ENCODE measurements at regions not wholly inside any gene's neighbourhood (a gene's known extent, or its start where the extent isn't known, plus 50 kb on each side); places are given as distances from the start of the nearest gene placed in this dataset.
"Not testable (repeated sequence)": the region's sequence is repeated elsewhere in the genome, so short reads cannot be mapped to it uniquely, and the experiment has no call there.

DNA sequence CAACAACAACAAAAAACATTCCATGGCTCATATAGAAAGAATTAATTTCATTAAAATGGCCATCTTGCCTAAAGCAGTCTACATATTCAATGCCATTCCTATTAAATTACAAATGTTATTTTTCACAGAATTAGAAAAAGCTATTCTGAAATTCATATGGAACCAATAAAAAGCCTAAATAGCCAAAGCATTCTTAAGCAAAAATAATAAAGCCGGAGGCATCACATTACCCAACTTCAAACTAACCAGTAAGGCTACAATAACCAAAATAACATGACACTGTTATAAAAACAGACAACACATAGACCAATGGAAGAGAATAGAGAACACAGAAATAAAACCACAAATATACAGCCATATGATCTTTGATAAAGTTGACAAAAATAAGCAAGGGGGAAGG is 330.4 kb downstream of the KIF20B start:
- intact Hi-C loops (cut with micrococcal nuclease): no loop called here
- ChIA-PET POLR2A (no interaction called here), CTCF (no interaction called here)
- Mint-ChIP-seq H3K27me3 (no peaks in the 10 kb centered on the region), H3K4me3 (no peak overlapping the region), H3K4me1 (peaks cover 14% of the 10 kb centered on the region), H3K9me3 (ENCODE audit: insufficient read depth) (peaks cover 3% of the 10 kb centered on the region), H3K27ac (no peak overlapping the region)
- DNase-seq: no peak
- Histone ChIP-seq H3K27me3 (replicated peaks in 1 of 4; ENCODE audit: control extremely low read depth in 1 of 4, control insufficient read depth in 3 of 4, insufficient read depth in 4 of 4, low read length in 3 of 4) (no peaks in the 10 kb centered on the region), H3K9ac (ENCODE audit: low read length) (no peak overlapping the region), H3K9me3 (ENCODE audit: control extremely low read depth in 1 of 3, control insufficient read depth in 2 of 3, insufficient read depth in 1 of 3, low read length in 2 of 3) (peaks cover 0 to 6% (median 4%) of the 10 kb centered on the region in 3 donors), H4K20me1 (ENCODE audit: control insufficient read depth, insufficient read depth, low read length, poor library complexity, severe bottlenecking) (no peaks in the 10 kb centered on the region), H2AFZ (ENCODE audit: insufficient read depth, low read depth, low read length, poor library complexity, severe bottlenecking) (no peak overlapping the region), H3K4me1 (ENCODE audit: control insufficient read depth in 2 of 2, insufficient read depth in 2 of 2, low read length in 2 of 2) (peaks cover 8 to 9% of the 10 kb centered on the region in 2 donors), H3K27ac (ENCODE audit: low read length in 2 of 2) (no peak overlapping the region), H3K4me2 (replicated peaks; ENCODE audit: low read depth, low read length, poor library complexity, severe bottlenecking) (no peak overlapping the region), H3K79me2 (ENCODE audit: control insufficient read depth, insufficient read depth, low read length) (no peaks in the 10 kb centered on the region), H3K36me3 (replicated peaks in 1 of 2; ENCODE audit: control extremely low read depth in 1 of 2, control insufficient read depth in 1 of 2, extremely low read depth in 1 of 2, insufficient read depth in 2 of 2, low read length in 1 of 2) (no peaks in the 10 kb centered on the region), H3K4me3 (ENCODE audit: control extremely low read depth in 1 of 5, extremely low read depth in 1 of 5, insufficient read depth in 1 of 5, low read depth in 2 of 5, low read length in 4 of 5) (no peak overlapping the region)
- WGBS (ENCODE audit: insufficient coverage): no CpG with 5 or more reads among the region's 1 CpG
- ATAC-seq (ENCODE audit: low read depth): no peak
- no peak for TF ChIP-seq EZH2 (IDR thresholded peaks at IDR 0.05; ENCODE audit: borderline replicate concordance, insufficient read depth, low read depth, low read length, poor library complexity, severe bottlenecking)
- no peak for TF ChIP-seq CTCF (IDR thresholded peaks at IDR 0.05)

- Histone ChIP-seq H3K36me3 (replicated peaks in 1 of 2; ENCODE audit: control extremely low read depth in 1 of 2, control insufficient read depth in 1 of 2, extremely low read depth in 1 of 2, insufficient read depth in 2 of 2, low read length in 1 of 2) (no peaks in the 10 kb centered on the region), H4K20me1 (ENCODE audit: control insufficient read depth, insufficient read depth, low read length, poor library complexity, severe bottlenecking) (no peaks in the 10 kb centered on the region), H3K27ac (ENCODE audit: low read length in 2 of 2) (no peak overlapping the region), H3K79me2 (ENCODE audit: control insufficient read depth, insufficient read depth, low read length) (no peaks in the 10 kb centered on the region), H3K4me3 (ENCODE audit: control extremely low read depth in 1 of 5, extremely low read depth in 1 of 5, insufficient read depth in 1 of 5, low read depth in 2 of 5, low read length in 4 of 5) (no peak overlapping the region), H2AFZ (ENCODE audit: insufficient read depth, low read depth, low read length, poor library complexity, severe bottlenecking) (no peak overlapping the region), H3K9me3 (ENCODE audit: control extremely low read depth in 1 of 3, control insufficient read depth in 2 of 3, insufficient read depth in 1 of 3, low read length in 2 of 3) (peaks cover 0 to 6% (median 4%) of the 10 kb centered on the region in 3 donors), H3K9ac (ENCODE audit: low read length) (no peak overlapping the region), H3K27me3 (replicated peaks in 1 of 4; ENCODE audit: control extremely low read depth in 1 of 4, control insufficient read depth in 3 of 4, insufficient read depth in 4 of 4, low read length in 3 of 4) (no peaks in the 10 kb centered on the region), H3K4me2 (replicated peaks; ENCODE audit: low read depth, low read length, poor library complexity, severe bottlenecking) (no peak overlapping the region), H3K4me1 (ENCODE audit: control insufficient read depth in 2 of 2, insufficient read depth in 2 of 2, low read length in 2 of 2) (peaks cover 8 to 9% of the 10 kb centered on the region in 2 donors)
- H3K4me1 Mint-ChIP-seq: peaks cover 8% of the 10 kb centered on the region
- no peak overlapping the region for H3K4me3 Mint-ChIP-seq
- no peak for TF ChIP-seq EZH2 (IDR thresholded peaks at IDR 0.05; ENCODE audit: borderline replicate concordance, insufficient read depth, low read depth, low read length, poor library complexity, severe bottlenecking)
- no peak for TF ChIP-seq CTCF (IDR thresholded peaks at IDR 0.05)
- no peaks in the 10 kb centered on the region for H3K27me3 Mint-ChIP-seq
- ChIA-PET CTCF (no interaction called here), POLR2A (no interaction called here)
- ATAC-seq (ENCODE audit: low read depth): no peak
- no peak for DNase-seq
- intact Hi-C loops (cut with micrococcal nuclease): no loop called here
- peaks cover 3% of the 10 kb centered on the region for H3K9me3 Mint-ChIP-seq (ENCODE audit: insufficient read depth)
- no peak overlapping the region for H3K27ac Mint-ChIP-seq
Measured at GRCh38 chr10:90032519-90032918, 331.1 kb downstream of the KIF20B start.

GRCh38 chr10:90034862-90035261 is 333.5 kb downstream of the KIF20B start:
- not testable (repeated sequence) for H3K27me3 Mint-ChIP-seq

More at GRCh38 chr10:90034862-90035261, 333.5 kb downstream of the KIF20B start:
- H3K27me3 ChIP-seq (replicated peaks in 1 of 4; ENCODE audit: control extremely low read depth in 1 of 4, control insufficient read depth in 3 of 4, insufficient read depth in 4 of 4, low read length in 3 of 4); H3K4me1 Mint-ChIP-seq; H3K36me3 ChIP-seq (replicated peaks in 1 of 2; ENCODE audit: control extremely low read depth in 1 of 2, control insufficient read depth in 1 of 2, extremely low read depth in 1 of 2, insufficient read depth in 2 of 2, low read length in 1 of 2); intact Hi-C loops (cut with micrococcal nuclease); H3K9ac ChIP-seq (ENCODE audit: low read length); H3K4me3 ChIP-seq (ENCODE audit: control extremely low read depth in 1 of 5, extremely low read depth in 1 of 5, insufficient read depth in 1 of 5, low read depth in 2 of 5, low read length in 4 of 5); H3K4me3 Mint-ChIP-seq; H3K9me3 ChIP-seq (ENCODE audit: control extremely low read depth in 1 of 3, control insufficient read depth in 2 of 3, insufficient read depth in 1 of 3, low read length in 2 of 3); H3K27ac ChIP-seq (ENCODE audit: low read length in 2 of 2); H3K9me3 Mint-ChIP-seq (ENCODE audit: insufficient read depth); H3K79me2 ChIP-seq (ENCODE audit: control insufficient read depth, insufficient read depth, low read length); CTCF ChIA-PET; H3K4me1 ChIP-seq (ENCODE audit: control insufficient read depth in 2 of 2, insufficient read depth in 2 of 2, low read length in 2 of 2); H3K4me2 ChIP-seq (replicated peaks; ENCODE audit: low read depth, low read length, poor library complexity, severe bottlenecking); POLR2A ChIA-PET; DNase-seq; H2AFZ ChIP-seq (ENCODE audit: insufficient read depth, low read depth, low read length, poor library complexity, severe bottlenecking); H3K27ac Mint-ChIP-seq; ATAC-seq (ENCODE audit: low read depth); H4K20me1 ChIP-seq (ENCODE audit: control insufficient read depth, insufficient read depth, low read length, poor library complexity, severe bottlenecking): not testable (repeated sequence)
- WGBS (ENCODE audit: insufficient coverage): no CpG with 5 or more reads among the region's 5 CpGs

Data from B cell (primary cell).